Left cardiac atrium (tissue), 4 donors: ENCODE measurements at regions not wholly inside any gene's neighbourhood (a gene's known extent, or its start where the extent isn't known, plus 50 kb on each side); places are given as distances from the start of the nearest gene placed in this dataset.

Source experiments
- ATAC-seq, 2 donors: fragments of 200-7000 bp; cut with Tn5 transposase; one replicate each; pipeline ENCODE4 v1.9.1; 2020; ENCODE audit warnings: mild to moderate bottlenecking in 2 of 2, moderate library complexity in 2 of 2
- DNase-seq: peaks from one replicate; pipeline ENCODE4 v3.0.0-alpha.2; 2020
- intact Hi-C, 2 donors: fragments of 100-400 bp; cut with DNase I; formaldehyde crosslinking; loops; one replicate each; pipeline versions ENCODE4 v1.14.1 to v1.15.1; 2022 to 2023
- donor health status: DM: no; HTN: yes; CAD: no.
- donor health status: DM: no; HTN: yes; CAD: no; lungs with severe emphysema.
- donor health status: DM: yes; HTN: yes; CAD: no.
- donor health status: Dilated cardiomyopathy.

GRCh38 chr7:31284106-31284505, 56.4 kb downstream of the NEUROD6 start:
- DNase-seq (no peak), ATAC-seq (no peak)
- intact Hi-C loops = no loop called here

DNA sequence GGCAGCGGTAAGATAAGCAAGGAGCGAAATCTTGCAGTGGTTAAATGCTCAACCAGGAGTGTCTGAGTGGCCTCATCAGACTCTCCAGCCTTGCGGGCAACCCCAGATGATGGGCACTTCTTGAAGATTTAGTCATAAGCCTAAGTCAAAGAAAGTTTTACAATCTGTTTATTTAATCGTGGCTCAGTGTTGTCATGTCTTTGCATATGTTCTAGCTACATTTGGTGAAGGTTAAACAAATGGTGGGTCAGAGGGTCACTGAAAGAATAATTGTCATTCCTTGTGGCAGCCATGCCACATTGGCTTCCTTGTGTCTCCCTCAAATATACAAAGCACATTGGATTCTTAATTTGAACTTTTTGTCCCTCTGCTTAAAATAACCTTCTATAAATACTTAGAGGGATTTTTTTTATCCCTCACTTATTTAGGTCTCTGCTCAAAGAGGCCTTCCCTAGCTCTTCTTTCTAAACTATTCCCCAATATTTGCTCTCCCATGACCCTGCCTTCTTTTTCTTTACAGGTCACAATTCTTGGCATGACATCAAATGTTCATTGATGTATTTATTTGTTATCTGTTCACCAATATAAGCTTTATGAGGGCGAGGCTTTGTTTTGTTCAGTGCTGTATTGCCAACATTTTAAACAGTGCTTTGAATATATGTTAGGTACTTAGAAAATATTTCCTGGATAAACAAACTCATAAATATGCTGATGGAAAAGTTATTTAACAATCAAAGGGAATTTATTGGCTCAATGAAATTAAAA, 68.7 kb downstream of the NEUROD6 start:
- intact Hi-C loops = no loop called here
- DNase-seq (no peak), ATAC-seq (no peak)

- no peak for ATAC-seq
- intact Hi-C loops = no loop called here
- no peak for DNase-seq
Observed at GRCh38 chr7:31267486-31267885, 73.0 kb downstream of the NEUROD6 start.

GRCh38 chr7:31263338-31263737, 77.2 kb downstream of the NEUROD6 start:
- ATAC-seq = no peak
- no peak for DNase-seq
- intact Hi-C loops = no loop called here

GRCh38 chr7:31261341-31261740, 79.2 kb downstream of the NEUROD6 start:
- DNase-seq (no peak), ATAC-seq (no peak)
- intact Hi-C loops = no loop called here

DNA sequence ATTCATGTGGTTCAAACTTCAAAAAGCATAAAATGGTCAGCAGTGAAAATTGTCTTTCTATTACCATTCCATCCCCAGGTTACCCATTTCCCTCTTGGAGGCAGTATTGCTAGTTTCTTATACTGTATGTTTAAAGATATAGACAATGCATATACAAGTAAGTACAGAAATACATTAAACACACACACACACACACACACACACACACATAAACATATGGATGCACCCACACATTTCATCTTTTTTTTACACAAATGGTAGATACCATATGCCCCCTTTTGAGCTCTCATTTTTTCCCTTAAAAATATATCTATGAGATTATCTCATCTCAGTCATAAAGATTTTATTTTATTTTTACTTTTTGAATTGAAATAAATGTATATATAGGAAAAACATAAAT, 79.7 kb downstream of the NEUROD6 start:
- intact Hi-C loops = no loop called here
- DNase-seq (no peak), ATAC-seq (no peak)

- intact Hi-C loops = no loop called here
Observed at GRCh38 chr7:31258391-31258790, 82.1 kb downstream of the NEUROD6 start.

DNA sequence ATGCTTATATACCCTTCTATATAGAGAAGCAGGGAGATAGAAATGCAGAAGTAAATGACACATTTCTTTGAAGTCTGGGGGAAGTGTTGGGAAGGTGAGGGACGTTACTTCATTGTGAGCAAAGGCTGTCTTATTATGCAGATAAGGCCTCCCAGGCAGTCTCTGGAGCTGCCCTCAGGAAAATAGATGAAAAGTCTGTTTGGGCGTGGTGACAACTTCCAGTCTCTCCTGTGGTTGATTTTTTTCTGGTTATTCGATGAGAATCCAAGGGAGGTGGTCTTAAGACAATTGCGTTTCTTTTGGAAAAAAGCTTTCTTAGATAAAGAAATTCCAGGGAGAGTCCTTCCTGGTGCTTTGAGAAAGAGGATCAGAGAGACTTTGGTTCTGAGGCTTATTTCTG, 84.0 kb downstream of the NEUROD6 start:
- intact Hi-C loops = no loop called here
- ATAC-seq (no peak), DNase-seq (no peak)

More at GRCh38 chr7:31258391-31258790, 82.1 kb downstream of the NEUROD6 start:
- ATAC-seq (no peak), DNase-seq (no peak)

- intact Hi-C loops = no loop called here
- no peak for DNase-seq
Observed at GRCh38 chr7:31254926-31255325, 85.6 kb downstream of the NEUROD6 start.

DNA sequence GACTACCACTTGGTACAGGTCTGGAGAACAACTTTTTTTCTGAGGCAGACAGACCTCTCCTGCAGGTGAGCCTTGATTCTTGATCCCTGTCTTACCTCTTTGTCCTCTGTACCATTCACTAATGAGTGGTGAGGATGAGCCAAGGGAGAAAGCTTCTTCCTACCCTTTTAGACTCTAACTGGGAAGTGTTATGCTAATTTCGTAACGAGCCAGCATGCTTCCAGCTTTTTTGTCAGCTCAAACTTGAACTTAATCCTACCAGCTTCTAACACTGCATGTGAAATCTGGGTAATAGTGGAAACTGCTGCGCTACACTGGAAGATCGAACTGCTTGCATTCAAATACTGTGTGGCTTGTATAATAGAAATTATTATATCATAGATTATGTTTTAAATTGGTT, 87.0 kb downstream of the NEUROD6 start:
- intact Hi-C loops = no loop called here
- peak in 1 of 2 donors; percentile 72 for ATAC-seq
- no peak for DNase-seq

More at GRCh38 chr7:31254926-31255325, 85.6 kb downstream of the NEUROD6 start:
- no peak for ATAC-seq

DNA sequence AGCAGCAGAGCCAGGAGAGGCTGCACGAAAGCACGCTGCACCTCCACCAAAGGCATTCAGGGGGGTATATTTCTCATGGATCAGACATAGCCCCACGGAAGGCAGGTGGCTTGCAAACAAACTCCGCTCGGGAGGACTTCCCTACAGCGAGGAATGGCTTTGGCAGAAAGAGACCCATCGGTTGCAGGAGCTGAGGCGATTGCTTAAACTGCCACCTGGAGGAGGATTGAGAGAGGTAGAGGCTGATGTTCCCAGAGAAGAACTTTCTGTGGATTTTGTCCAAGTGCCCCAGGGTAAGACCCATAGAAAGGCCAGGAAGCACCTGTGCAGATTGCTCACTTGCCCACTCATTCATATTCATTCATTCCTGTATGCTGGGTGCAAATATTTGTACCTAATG, 89.1 kb downstream of the NEUROD6 start:
- DNase-seq (no peak), ATAC-seq (no peak)
- intact Hi-C loops = no loop called here

DNA sequence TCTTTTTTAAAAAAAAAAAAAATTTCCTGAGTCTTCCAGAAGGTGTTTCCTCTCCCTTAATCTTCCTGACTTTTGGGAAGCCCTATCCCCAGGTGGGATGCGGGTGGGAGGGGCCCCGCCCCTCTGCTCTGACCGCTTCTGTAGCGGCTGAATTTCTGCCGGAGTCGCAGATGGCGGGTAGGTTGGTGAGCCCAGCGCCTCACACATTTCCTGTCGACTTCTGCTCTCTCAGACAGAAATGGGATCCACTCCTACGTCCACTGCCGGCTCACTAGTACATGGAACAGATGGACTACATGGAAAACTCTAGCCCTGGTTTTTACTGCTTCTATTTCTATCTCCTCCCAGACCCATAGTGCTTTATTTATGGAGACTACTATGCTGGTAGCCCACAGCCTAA, 90.9 kb downstream of the NEUROD6 start:
- no peak for ATAC-seq
- DNase-seq = no peak
- intact Hi-C loops = no loop called here

DNA sequence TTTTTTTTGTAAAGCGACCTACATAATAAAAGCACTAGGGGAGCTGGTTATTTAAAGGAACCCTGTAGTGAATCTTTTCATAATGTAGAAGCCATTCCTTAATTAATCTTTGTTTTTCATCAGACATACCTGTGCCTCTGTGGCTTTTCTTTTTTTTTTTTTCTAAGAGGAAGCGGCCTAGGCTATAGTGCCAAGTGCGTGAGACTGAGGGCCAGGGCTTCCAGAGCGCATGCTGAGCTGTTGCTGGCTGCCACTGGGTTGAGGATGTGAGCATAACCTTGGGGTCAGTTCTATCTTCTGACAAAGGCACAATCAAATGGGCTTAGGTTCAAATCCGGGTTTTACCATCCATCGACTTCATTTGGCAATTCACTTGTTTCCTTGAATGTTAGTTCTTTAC, 103.7 kb downstream of the NEUROD6 start:
- intact Hi-C loops = no loop called here
- no peak for DNase-seq
- no peak for ATAC-seq

DNA sequence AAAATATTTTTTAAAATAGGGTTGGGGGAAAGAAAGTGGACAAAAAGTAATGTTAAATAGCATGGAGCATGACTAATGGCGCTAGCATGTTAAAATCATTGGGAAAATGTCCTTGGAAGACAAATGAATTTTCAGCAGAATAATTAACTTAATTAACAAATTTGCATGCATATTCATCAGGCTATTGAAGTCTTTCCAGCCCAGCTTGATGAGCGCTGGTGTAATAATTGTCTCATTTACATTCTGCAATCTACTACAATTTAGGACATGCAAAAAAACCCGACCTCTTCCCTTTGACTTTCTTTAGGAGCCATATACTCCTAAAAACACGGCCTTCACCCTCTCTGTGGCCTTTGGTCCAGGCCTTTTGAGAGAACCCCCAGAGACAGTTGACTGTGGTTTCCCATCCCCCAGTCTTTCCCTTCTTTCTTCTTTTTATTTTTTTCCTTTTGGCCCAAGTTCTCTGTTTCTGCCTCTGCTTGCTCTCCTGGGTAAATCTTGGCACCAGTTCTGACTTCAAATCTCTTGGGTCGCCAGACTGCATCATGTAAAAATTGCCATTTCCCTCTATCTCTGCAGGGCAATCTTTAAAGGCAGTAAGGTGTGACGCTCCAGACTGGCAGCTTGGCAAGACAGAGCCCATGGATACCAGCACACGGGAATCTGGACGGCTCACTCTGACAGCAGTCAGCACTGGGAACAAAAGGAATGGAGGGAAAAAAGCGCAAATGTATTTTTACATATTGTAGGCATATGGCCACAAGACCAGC, 105.5 kb downstream of the NEUROD6 start:
- DNase-seq (no peak), ATAC-seq (no peak)
- intact Hi-C loops = no loop called here

DNA sequence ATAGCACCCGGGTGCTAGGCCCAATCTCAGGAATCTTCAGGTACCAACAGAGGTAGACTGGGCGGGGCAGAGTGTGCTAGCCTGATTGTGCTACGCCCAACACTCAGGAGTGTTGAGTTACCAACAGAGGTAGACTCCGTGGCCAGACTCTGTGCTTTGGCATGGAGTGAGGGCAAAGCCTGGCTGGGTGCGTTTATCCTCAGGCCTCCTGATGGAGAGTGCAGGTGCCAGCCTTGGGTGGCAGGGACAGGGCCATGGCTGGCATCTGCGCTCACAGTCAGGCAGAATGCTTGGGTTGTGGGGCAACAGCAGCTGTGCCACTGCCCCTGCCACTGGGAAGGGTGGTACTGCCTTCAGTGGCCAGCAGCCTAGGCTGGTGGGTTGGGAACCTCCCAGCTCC, 111.6 kb downstream of the NEUROD6 start:
- no peak for ATAC-seq
- intact Hi-C loops = no loop called here
- no peak for DNase-seq

GRCh38 chr7:31214751-31215150, 125.8 kb downstream of the NEUROD6 start:
- DNase-seq (no peak), ATAC-seq (no peak)
- intact Hi-C loops = no loop called here

DNA sequence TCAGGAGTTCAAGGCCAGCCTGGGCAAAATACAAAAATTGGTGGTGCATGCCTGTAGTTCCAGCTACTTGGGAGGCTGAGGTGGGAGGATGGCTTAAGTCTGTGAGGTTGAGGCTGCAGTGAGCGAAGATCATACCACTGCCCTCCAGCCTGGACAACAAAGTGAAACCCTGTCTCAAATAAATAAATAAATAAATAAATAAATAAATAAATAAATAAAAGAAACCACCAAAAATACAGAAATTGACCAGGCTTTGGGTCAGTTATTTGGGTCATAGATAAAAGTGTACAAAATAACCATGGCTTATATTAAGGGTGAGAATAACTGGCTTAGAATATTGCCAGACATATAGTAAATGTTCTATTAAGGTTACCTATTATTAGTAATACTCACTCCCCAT, 129.2 kb downstream of the NEUROD6 start:
- no peak for ATAC-seq
- DNase-seq = no peak
- intact Hi-C loops = no loop called here

DNA sequence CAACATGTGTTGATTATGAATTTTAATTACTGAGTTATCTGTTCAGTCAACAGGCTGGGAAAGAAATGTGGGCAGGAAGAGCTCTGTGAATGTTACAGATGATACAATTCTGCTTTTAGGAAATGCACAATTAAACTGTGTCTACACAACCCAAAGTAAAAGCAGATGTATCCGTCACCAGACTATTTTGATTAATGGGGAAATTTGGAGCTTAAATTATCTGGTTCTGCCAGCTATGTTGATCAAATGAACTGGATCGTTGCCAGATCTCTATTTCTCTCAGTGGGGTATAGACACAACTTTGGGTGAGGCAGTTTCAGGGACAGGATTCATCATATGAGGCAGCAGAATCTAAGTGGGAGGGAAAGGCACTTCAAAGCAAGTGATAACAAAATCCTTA, 136.5 kb downstream of the NEUROD6 start:
- DNase-seq (no peak), ATAC-seq (no peak)
- intact Hi-C loops = no loop called here

GRCh38 chr7:31203551-31203950, 137.0 kb downstream of the NEUROD6 start:
- intact Hi-C loops = no loop called here
- DNase-seq (no peak), ATAC-seq (no peak)

DNA sequence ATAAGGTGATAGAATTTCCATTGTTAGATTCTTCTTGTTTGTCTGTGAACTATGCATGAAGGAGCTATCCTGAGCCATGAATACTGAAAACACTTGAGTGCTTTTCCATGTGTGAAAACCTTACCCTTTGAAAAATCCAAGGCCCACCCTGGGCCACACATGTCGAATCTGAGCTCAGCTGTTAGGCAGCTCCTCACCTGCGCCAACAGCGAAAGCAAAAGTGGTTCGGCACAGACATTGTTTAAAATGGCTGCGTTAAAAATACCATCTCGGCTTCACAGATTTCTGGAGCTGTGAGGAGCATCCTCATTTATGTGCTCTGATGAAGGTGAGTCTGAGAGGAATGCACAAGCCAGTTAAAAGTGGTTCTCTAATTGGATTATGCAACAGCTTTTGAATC, 137.7 kb downstream of the NEUROD6 start:
- no peak for ATAC-seq

DNA sequence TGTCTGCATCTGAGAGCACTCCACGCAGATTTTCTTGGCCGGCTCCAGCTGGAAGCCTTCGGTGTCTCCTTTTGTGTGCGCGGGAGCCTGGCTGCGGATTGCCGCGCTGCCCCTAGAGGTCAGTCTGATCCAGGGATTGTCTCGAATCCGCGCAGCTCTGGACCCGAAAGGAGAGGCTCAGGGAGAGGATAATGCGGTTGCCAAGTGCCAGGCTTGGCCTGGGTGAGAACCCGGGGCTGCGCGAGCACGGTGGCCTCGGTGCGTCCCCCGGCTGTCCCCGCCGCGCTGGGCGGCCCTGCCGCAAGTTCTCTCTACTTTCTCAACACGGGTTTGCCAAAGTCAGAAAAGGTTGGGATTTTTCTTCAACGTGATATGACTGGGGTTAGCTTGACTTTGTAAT, 140.9 kb downstream of the ADCYAP1R1 start:
- intact Hi-C loops = loop anchor here in 1 of 2 donors (5.0 kb wide), 1 partner anchor 439 kb away; no protein-coding TSS in a partner anchor
- DNase-seq (peak; percentile 69), ATAC-seq (peak; percentile 80 to 89)

More for the DNA sequence above, 137.7 kb downstream of the NEUROD6 start:
- intact Hi-C loops = no loop called here
- DNase-seq = no peak
